T-helper 1 cell treated with Interleukin-12 subunit alpha and Interleukin-12 subunit beta and Interleukin-4 antibody, amounts not matched to agents 30 ng/mL and 1 ng/mL, for 36 hours (primary cell): ENCODE measurements at regions not wholly inside any gene's neighbourhood (a gene's known extent, or its start where the extent isn't known, plus 50 kb on each side); places are given as distances from the start of the nearest gene placed in this dataset.
"Not testable (repeated sequence)": the region's sequence is repeated elsewhere in the genome, so short reads cannot be mapped to it uniquely, and the experiment has no call there.

Source experiments
- intact Hi-C: fragments of 100-400 bp; cut with micrococcal nuclease; formaldehyde crosslinking; loops from one replicate; pipeline ENCODE4 v1.15.1; 2024

DNA sequence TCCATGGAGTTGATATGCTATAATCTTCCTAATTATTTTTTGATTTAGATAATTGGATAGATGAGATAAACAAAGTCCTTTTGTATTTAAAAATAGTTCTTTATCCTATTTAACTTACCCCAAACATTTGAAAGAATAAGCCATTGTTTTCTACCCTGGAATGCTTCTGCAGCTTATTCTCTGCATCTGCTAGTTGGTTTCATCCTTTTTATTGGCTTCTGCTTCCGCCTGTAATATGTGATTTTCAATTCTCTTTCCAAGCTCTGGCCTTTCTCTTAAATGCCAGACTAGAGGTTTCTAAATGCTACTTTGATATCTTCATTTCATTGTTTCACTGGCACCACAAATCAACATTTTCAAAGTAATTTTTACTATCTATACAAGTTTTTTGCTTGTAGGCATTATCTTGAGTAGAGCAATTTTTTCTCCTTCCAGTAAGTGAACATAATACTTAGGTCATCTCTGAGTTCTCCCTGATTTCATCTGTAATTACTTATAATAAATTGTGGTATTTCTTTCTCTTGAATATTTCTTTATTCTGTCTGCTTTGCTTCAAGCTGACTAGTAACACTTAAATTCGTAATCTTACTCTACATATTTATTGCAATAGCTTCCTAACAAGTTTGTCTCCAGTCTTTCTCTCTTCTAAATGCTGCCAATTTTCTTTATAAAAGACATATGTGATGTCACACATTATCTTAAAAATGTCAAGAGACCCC, 958.4 kb downstream of the SLC6A15 start:
- intact Hi-C loops = loop anchor here (10.0 kb wide), 1 partner anchor 1269 kb away; the partner anchor contains the start of gene TMTC2

DNA sequence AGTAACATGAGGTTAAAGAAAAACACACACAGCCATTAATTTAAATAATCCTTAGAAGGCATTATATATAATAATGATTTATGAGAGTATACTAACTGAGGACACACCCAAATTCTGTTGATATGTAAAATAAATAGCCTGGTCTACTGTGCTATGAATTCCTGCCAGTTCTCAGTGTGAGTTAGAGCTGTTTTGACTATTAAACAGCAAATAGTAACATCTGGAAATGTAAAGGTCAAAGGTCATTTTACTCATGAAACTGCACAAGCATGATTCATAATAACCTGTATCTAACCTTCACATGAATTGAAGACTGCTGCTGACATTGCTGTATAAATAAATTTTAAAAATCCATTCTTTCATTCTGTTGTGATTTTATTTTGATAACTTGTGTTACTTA, 966.7 kb downstream of the SLC6A15 start:
- intact Hi-C loops = no loop called here

GRCh38 chr12:83939718-83940117, 972.9 kb downstream of the SLC6A15 start:
- intact Hi-C loops = no loop called here

DNA sequence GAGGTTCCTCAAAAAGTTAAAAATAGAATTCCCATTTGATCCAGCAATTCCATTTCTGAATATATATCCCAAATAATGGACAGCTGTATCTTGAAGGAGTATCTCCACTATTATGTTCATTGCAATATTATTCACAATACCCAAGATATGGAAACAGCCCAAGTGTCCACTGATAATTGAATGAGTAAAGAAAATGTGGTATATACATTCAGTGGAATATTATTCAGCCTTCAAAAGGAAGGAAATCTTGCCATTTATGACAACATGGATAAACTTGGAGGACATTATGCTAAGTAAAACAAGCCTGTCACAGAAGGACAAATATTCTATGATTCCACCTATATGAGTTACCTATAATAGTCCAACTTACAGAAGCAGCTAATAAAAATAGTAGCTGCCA, 979.0 kb downstream of the SLC6A15 start:
- intact Hi-C loops = no loop called here

GRCh38 chr12:83932011-83932410, 980.6 kb downstream of the SLC6A15 start:
- intact Hi-C loops = no loop called here

DNA sequence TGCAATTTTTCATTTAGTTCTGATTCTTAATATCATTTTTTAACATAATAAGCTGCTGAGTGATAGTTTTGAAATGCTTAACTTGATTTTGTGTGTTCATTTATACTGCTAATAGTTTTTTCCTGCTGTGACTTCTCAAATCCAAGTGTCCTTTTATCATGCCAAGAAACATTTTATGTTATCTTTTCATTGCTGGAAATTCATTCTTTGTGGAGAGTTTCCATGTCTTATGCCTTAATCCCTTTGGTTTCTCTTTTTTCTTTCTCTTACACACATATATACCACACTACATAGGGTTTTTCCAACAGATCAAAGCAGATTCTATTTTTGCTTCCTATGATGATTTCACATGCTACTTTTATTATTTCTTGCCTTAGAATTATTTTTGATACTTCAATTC, 981.1 kb downstream of the SLC6A15 start:
- intact Hi-C loops = no loop called here

DNA sequence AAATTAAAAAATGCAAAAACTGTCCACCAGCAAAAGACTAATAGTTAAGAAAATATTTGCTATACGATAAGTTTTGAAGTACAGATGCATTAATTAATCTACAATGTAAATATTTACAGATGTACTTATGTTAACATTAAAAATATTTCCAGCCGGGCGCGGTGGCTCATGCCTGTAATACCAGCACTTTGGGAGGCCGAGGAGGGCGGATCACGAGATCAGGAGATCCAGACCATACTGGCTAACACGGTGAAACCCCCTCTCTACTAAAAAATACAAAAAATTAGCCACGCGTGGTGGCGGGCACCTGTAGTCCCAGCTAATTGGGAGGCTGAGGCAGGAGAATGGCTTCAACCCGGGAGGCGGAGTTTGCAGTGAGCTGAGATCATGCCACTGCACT, 982.8 kb downstream of the SLC6A15 start:
- intact Hi-C loops = not testable (repeated sequence)

DNA sequence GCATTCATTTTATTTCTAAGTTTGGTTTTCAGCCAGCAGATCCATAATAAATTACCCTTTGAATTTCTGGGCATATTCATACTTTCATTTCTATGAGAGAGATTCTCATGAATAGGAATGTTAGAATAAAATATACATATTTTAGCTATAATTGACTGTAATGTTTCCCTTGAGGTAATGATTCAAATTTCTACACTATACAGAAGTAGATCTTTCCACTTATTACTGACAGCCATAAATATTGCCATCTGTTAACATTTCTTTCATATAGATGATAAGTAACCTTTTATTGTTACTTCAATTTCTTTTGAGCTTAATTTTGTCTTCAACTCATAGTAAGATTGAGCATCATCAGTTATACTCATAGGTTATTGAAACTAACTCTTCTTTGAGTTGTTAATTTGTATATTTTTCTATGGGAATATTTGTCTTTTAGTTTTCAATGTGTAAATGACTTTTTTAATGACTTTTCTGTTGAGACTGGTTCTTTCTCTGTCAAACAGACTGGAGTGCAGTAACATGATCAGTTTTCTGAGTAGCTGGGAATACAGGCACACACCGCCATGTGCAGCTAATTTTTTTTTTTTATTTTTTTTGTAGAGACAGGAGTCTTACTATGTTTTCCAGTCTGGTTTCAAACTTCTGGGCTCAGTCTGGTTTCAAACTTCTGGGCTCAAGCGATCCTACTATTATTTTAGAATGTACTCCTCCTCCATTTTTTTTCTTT, 991.6 kb downstream of the SLC6A15 start:
- intact Hi-C loops = no loop called here

GRCh38 chr12:83919081-83919480, 993.5 kb downstream of the SLC6A15 start:
- intact Hi-C loops = no loop called here

- intact Hi-C loops = no loop called here
Observed at GRCh38 chr12:83904175-83904574, 1008.4 kb downstream of the SLC6A15 start.

- intact Hi-C loops = no loop called here
Observed at GRCh38 chr12:83896416-83896815, 1016.2 kb downstream of the SLC6A15 start.

- intact Hi-C loops = no loop called here
Observed at GRCh38 chr12:83893101-83893500, 1019.5 kb downstream of the SLC6A15 start.

GRCh38 chr12:83889745-83890144, 1022.9 kb downstream of the SLC6A15 start:
- intact Hi-C loops = no loop called here

- intact Hi-C loops = no loop called here
Observed at GRCh38 chr12:83886479-83886878, 1026.1 kb downstream of the SLC6A15 start.

DNA sequence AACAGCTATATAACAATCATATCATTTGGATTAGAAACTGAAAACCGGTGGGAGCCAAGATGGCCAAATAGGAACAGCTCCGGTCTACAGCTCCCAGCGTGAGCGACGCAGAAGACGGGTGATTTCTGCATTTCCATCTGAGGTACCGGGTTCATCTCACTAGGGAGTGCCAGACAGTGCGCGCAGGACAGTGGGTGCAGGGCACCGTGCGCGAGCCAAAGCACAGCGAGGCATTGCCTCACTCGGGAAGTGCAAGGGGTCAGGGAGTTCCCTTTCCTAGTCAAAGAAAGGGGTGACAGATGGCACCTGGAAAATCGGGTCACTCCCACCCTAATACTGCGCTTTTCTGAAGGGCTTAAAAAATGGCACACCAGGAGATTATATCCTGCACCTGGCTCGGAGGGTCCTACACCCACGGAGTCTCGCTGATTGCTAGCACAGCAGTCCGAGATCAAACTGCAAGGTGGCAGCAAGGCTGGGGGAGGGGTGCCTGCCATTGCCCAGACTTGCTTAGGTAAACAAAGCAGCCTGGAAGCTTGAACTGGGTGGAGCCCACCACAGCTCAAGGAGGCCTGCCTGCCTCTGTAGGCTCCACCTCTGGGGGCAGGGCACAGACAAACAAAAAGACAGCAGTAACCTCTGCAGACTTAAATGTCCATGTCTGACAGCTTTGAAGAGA, 1041.5 kb downstream of the SLC6A15 start:
- intact Hi-C loops = not testable (repeated sequence)

DNA sequence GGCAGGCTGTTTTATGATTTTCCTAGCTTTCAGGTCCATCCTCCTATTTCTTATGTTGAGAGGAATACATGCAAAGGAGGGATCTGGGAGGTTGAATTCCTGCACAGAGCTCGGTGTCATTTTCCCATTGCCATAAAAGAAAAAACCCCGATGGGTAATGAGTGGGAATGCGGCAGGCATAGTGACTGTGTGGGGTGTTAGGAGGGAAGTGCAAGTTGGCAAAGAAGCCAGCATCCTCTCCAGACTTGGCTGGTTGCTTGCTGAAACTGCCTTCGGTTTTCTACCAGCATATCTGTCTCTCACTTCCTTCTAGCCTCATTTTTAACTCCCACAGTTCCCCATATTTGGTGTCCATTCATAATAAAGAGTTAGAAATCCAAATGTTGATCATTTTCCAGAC, 1046.1 kb downstream of the SLC6A15 start:
- intact Hi-C loops = no loop called here

DNA sequence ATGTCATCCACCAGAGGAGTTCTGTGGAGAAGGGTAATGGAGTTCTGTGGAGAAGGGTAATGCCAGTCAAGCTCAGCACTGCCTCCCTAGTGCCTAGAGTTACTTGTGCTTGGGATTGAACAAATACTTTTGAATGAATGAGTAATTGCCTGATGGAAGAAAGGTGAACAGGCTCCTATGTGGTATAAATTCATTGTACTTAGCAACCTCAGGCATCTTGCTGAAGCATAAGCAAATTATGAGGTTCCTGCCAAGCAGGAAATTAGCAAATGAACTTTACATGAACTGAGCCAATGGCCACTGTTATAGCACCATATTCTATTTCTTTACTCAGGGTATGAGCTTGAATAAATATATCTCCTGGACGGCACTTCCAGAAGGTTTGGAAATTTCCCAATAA, 1047.2 kb downstream of the SLC6A15 start:
- intact Hi-C loops = no loop called here

DNA sequence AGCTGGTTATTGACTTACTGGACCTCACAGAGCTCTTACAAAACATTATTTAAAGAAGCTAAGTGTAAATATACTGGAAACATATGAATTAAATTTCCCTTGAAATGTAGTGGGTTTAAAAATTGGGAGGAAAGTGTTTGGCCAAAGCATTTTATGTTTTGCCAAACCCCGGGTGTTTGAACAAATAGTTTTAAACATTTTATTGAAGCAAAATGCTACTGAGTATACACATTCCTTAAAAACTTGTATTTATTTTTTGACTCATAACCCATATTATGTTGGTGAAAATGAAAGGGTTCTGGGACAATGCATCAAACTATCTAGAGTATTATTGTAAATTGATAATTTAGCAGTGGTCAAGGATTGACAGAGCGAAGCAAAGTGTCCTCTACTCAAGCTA, 1048.5 kb downstream of the SLC6A15 start:
- intact Hi-C loops = no loop called here

DNA sequence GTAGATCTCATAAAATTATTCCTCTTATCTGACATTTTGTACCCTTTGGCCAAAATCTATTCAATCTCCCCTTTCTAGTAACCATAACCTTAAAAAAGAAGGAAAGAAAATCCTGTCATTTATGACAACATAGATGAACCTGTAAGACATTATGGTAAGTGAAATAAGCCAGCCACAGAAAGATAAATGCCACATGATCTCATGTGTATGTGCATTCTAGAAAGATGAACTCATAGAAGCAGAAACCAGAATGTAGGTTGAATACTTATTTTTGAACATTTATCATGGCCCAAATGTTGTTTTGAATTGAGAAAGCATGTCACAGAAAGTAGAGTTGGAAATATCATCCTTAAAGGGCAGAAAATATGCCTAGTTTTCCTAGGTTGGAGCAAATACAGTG, 1053.6 kb downstream of the SLC6A15 start:
- intact Hi-C loops = no loop called here

GRCh38 chr12:83856803-83857202, 1055.8 kb downstream of the SLC6A15 start:
- intact Hi-C loops = no loop called here

DNA sequence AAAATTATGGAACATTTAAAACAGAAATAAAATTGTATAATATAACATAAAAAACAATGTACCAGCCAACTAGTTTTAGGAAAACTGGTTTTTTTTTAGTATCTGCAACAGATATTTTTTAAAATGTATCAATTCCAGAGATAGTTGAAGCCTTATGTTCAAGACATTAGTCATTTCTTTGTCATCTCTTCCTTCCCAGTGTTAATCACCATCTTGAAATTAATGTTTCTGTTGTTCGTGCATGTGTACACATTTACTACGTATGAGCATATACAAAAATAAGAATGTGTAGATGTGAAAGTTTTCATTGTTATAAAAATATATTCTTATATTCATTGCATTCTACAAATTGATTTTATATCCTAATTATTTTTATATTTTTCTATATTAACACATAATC, 1062.1 kb downstream of the SLC6A15 start:
- intact Hi-C loops = no loop called here

GRCh38 chr12:83848702-83849101, 1063.9 kb downstream of the SLC6A15 start:
- intact Hi-C loops = no loop called here
